GM12878 (cell line): ENCODE measurements at regions not wholly inside any gene's neighbourhood (a gene's known extent, or its start where the extent isn't known, plus 50 kb on each side); places are given as distances from the start of the nearest gene placed in this dataset.

ENCODE experiments used
- ATAC-seq: fragments of 200-7000 bp; cut with Tn5 transposase; 3 replicates; pipeline ENCODE4 v1.9.1; 2020; ENCODE audit warnings: mild to moderate bottlenecking, moderate library complexity
- BruUV-seq: library from RNA; stranded (reverse); fragments of 400-500 nt; replicated peaks from 2 replicates; lab custom pipeline; 2021; lab: Mats Ljungman, UMichigan
- CTCF ChIA-PET: fragments of 300-600 bp; sonication (Branson Sonifier 250); formaldehyde crosslinking; extraction: SDS; loops from one replicate; lab custom pipeline; 2021; ENCODE audit warnings: inconsistent platforms; lab: Yijun Ruan, JAX
- POLR2A ChIA-PET: fragments of 350-600 bp; formaldehyde crosslinking; extraction: SDS; loops from one replicate; lab custom pipeline; 2021; ENCODE audit warnings: inconsistent platforms; lab: Charles Lee
- RAD21 ChIA-PET: fragments of 300-600 bp; sonication (Branson Sonifier 250); formaldehyde crosslinking; loops from one replicate; lab custom pipeline; 2023; ENCODE audit warnings: antibody characterized with exemption; ENCODE audit not compliant: unreplicated experiment; lab: Charles Lee
- SMC1A ChIA-PET: fragments of 300-600 bp; sonication (Branson Sonifier 250); formaldehyde crosslinking; loops from one replicate; lab custom pipeline; 2023; ENCODE audit not compliant: unreplicated experiment, uncharacterized antibody; lab: Charles Lee
- DNase-seq: peaks from one replicate; pipeline ENCODE4 v3.0.0-alpha.2; 2011; ENCODE audit warnings: low read depth, low spot score
- FAIRE-seq: peaks from 3 replicates; lab custom pipeline; 2011; peaks lifted over from hg19 to GRCh38; lab: Jason Lieb, UNC
- H2AFZ ChIP-seq: 2 replicates; pipeline ENCODE4 v1.6.0; 2011; ENCODE audit warnings: low read depth, low read length, control low read depth; ENCODE audit not compliant: control insufficient read depth
- H3K27ac ChIP-seq: 2 replicates; pipeline ENCODE4 v1.5.1; 2011; ENCODE audit warnings: control low read depth; ENCODE audit not compliant: control insufficient read depth, insufficient read depth
- H3K27me3 ChIP-seq, 2 experiments: replicated peaks in 1 of 2; 2 replicates each; pipeline versions ENCODE4 v1.6.0 to v1.6.1; 2011; ENCODE audit warnings: low read length in 1 of 2; ENCODE audit not compliant: control insufficient read depth in 2 of 2, insufficient read depth in 2 of 2
- H3K36me3 ChIP-seq, 2 experiments: 2 replicates each; pipeline ENCODE4 v1.5.1; 2011; ENCODE audit warnings: low read length in 1 of 2; ENCODE audit not compliant: control insufficient read depth in 2 of 2, insufficient read depth in 2 of 2
- H3K4me1 ChIP-seq: 2 replicates; pipeline ENCODE4 v1.6.1; 2011; ENCODE audit warnings: mild to moderate bottlenecking, low read length, moderate library complexity, mixed read lengths; ENCODE audit not compliant: control insufficient read depth, insufficient read depth
- H3K4me2 ChIP-seq: 2 replicates; pipeline ENCODE4 v1.6.0; 2011; ENCODE audit warnings: control low read depth; ENCODE audit not compliant: control insufficient read depth, insufficient read depth
- H3K4me3 ChIP-seq: fragments of 200-600 bp; sonication (generic); 2 replicates; pipeline ENCODE4 v1.5.1; 2016
- H3K79me2 ChIP-seq: 2 replicates; pipeline ENCODE4 v1.6.0; 2011; ENCODE audit warnings: low read length; ENCODE audit not compliant: control insufficient read depth, insufficient read depth
- H3K9ac ChIP-seq: 2 replicates; pipeline ENCODE4 v1.8.0; 2011; ENCODE audit warnings: low read length, control low read depth, mixed read lengths; ENCODE audit not compliant: control insufficient read depth, insufficient read depth
- H3K9me3 ChIP-seq: replicated peaks from 3 replicates; pipeline ENCODE4 v1.5.1; 2011; ENCODE audit warnings: mild to moderate bottlenecking, low read length; ENCODE audit not compliant: control insufficient read depth, insufficient read depth
- H4K20me1 ChIP-seq: 2 replicates; pipeline ENCODE4 v1.6.0; 2011; ENCODE audit not compliant: control insufficient read depth, insufficient read depth
- BMI1 ChIP-seq: fragments of 450-650 bp; IDR thresholded peaks from 2 replicates; pipeline ENCODE4 v1.6.1; 2016; ENCODE audit warnings: mild to moderate bottlenecking, moderate library complexity, borderline replicate concordance
- BRCA1 ChIP-seq: IDR thresholded peaks from 2 replicates; pipeline ENCODE4 v1.6.1; 2011; ENCODE audit warnings: low read depth, low read length, improper control_type of control experiment
- EP300 ChIP-seq, 2 experiments: fragments of 150-350 bp in 1 of 2; IDR thresholded peaks; 2 replicates each; pipeline ENCODE4 v1.6.1; 2011 to 2012; ENCODE audit warnings: low read depth in 2 of 2, low read length in 2 of 2, borderline replicate concordance in 1 of 2, improper control_type of control experiment in 1 of 2, inconsistent platforms in 1 of 2; ENCODE audit not compliant: control insufficient read depth in 1 of 2
- JUNB ChIP-seq: IDR thresholded peaks from 2 replicates; pipeline ENCODE4 v1.6.1; 2016; ENCODE audit warnings: antibody characterized with exemption, mild to moderate bottlenecking
- MYC ChIP-seq: IDR thresholded peaks from 2 replicates; pipeline ENCODE4 v1.6.1; 2011; ENCODE audit warnings: mild to moderate bottlenecking, low read length, moderate library complexity, inconsistent platforms; ENCODE audit not compliant: insufficient read depth, insufficient replicate concordance, insufficient read length, severe bottlenecking
- NFYB ChIP-seq: IDR thresholded peaks from 2 replicates; pipeline ENCODE4 v1.6.1; 2011; ENCODE audit warnings: low read depth, mild to moderate bottlenecking, low read length, improper control_type of control experiment, moderate library complexity; ENCODE audit not compliant: insufficient read depth
- NR2C2 ChIP-seq: IDR thresholded peaks from 2 replicates; pipeline ENCODE4 v1.6.1; 2011; ENCODE audit warnings: borderline replicate concordance, low read depth; ENCODE audit not compliant: control insufficient read depth, insufficient read length
- PAX5 ChIP-seq: IDR thresholded peaks from 2 replicates; pipeline ENCODE4 v1.6.1; 2011; ENCODE audit warnings: low read depth, low read length, borderline replicate concordance
- SP1 ChIP-seq: IDR thresholded peaks from one replicate; pipeline ENCODE4 v1.6.1; 2011; ENCODE audit warnings: low read depth, low read length
- SUPT20H ChIP-seq: IDR thresholded peaks from 2 replicates; pipeline ENCODE4 v1.6.1; 2011; ENCODE audit warnings: low read depth, mild to moderate bottlenecking, low read length, moderate library complexity, borderline replicate concordance; ENCODE audit not compliant: control insufficient read depth
- TARDBP ChIP-seq: IDR thresholded peaks from 2 replicates; pipeline ENCODE4 v1.6.1; 2016; ENCODE audit warnings: borderline replicate concordance
- YY1 ChIP-seq: IDR thresholded peaks from 2 replicates; pipeline ENCODE4 v1.6.1; 2011; ENCODE audit warnings: low read depth, mild to moderate bottlenecking, low read length
- ZBTB4 ChIP-seq: fragments of 450-650 bp; formaldehyde crosslinking; IDR thresholded peaks from 2 replicates; pipeline ENCODE4 v1.4.0; 2022; ENCODE audit warnings: mild to moderate bottlenecking, moderate library complexity
- WGBS: methylation state at CpG from one replicate; pipeline ENCODE4 v1.1.6; 2016; ENCODE audit warnings: low lambda C conversion rate; ENCODE audit not compliant: insufficient replicate concordance, insufficient coverage; ENCODE audit errors: missing lambda C conversion rate; 5-methylcytosine and 5-hydroxymethylcytosine counted together
- in situ Hi-C: fragments of 300-500 bp; cut with MboI; formaldehyde crosslinking; loops from 9 replicates; pipeline ENCODE4 v1.14.3; 2018; ENCODE audit warnings: mixed read lengths
- intact Hi-C: fragments of 100-400 bp; cut with micrococcal nuclease; formaldehyde crosslinking; loops from one replicate; pipeline ENCODE4 v1.14.2; 2022; ENCODE audit not compliant: unreplicated experiment
- TF ChIP-seq, protein P1 (sequence below): fragments of 450-650 bp; IDR thresholded peaks from 2 replicates; pipeline ENCODE4 v1.6.1; 2016; ENCODE audit warnings: mild to moderate bottlenecking
- TF ChIP-seq, protein P2 (sequence below): fragments of 450-650 bp; IDR thresholded peaks from 2 replicates; pipeline ENCODE4 v1.6.1; 2017; ENCODE audit warnings: antibody characterized with exemption, mild to moderate bottlenecking, moderate library complexity
- TF ChIP-seq, protein P3 (sequence below): IDR thresholded peaks from 2 replicates; pipeline ENCODE4 v1.6.1; 2012; ENCODE audit warnings: low read depth, low read length, improper control_type of control experiment

- no peak for TF ChIP-seq TARDBP
- TF ChIP-seq, protein P1, sequence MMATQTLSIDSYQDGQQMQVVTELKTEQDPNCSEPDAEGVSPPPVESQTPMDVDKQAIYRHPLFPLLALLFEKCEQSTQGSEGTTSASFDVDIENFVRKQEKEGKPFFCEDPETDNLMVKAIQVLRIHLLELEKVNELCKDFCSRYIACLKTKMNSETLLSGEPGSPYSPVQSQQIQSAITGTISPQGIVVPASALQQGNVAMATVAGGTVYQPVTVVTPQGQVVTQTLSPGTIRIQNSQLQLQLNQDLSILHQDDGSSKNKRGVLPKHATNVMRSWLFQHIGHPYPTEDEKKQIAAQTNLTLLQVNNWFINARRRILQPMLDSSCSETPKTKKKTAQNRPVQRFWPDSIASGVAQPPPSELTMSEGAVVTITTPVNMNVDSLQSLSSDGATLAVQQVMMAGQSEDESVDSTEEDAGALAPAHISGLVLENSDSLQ: no peak
These were observed 1401.8 kb downstream of the FSCB start (continued) for GRCh38 chr14:43105305-43105704.

- FAIRE-seq (no peak), DNase-seq (no peak), ATAC-seq (no peak)
- BruUV-seq: no TSS peak
- no peak overlapping the region for H2AFZ ChIP-seq
- no peaks in the 10 kb centered on the region for H3K4me1 ChIP-seq
- H3K4me2 ChIP-seq: no peak overlapping the region
- no peaks in the 10 kb centered on the region for H3K9me3 ChIP-seq
- no peak overlapping the region for H3K4me3 ChIP-seq
- no peaks in the 10 kb centered on the region for H3K79me2 ChIP-seq
- H3K27ac ChIP-seq: no peak overlapping the region
- H3K27me3 ChIP-seq: no peaks in the 10 kb centered on the region
- H3K36me3 ChIP-seq: no peaks in the 10 kb centered on the region
- CTCF ChIA-PET: no interaction called here
- H3K9ac ChIP-seq: no peak overlapping the region
- POLR2A ChIA-PET: no interaction called here
- intact Hi-C loops (no loop called here), in situ Hi-C loops (no loop called here)
- RAD21 ChIA-PET: no interaction called here
- SMC1A ChIA-PET: no interaction called here
- no peaks in the 10 kb centered on the region for H4K20me1 ChIP-seq
- 0% methylated on average over 1 of the region's 1 CpG for WGBS
- TF ChIP-seq, protein P2, sequence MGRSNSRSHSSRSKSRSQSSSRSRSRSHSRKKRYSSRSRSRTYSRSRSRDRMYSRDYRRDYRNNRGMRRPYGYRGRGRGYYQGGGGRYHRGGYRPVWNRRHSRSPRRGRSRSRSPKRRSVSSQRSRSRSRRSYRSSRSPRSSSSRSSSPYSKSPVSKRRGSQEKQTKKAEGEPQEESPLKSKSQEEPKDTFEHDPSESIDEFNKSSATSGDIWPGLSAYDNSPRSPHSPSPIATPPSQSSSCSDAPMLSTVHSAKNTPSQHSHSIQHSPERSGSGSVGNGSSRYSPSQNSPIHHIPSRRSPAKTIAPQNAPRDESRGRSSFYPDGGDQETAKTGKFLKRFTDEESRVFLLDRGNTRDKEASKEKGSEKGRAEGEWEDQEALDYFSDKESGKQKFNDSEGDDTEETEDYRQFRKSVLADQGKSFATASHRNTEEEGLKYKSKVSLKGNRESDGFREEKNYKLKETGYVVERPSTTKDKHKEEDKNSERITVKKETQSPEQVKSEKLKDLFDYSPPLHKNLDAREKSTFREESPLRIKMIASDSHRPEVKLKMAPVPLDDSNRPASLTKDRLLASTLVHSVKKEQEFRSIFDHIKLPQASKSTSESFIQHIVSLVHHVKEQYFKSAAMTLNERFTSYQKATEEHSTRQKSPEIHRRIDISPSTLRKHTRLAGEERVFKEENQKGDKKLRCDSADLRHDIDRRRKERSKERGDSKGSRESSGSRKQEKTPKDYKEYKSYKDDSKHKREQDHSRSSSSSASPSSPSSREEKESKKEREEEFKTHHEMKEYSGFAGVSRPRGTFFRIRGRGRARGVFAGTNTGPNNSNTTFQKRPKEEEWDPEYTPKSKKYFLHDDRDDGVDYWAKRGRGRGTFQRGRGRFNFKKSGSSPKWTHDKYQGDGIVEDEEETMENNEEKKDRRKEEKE: no peak
- TF ChIP-seq NFYB (no peak), EP300 (IDR thresholded peaks at IDR 0.05; ENCODE audit: borderline replicate concordance in 1 of 2, control insufficient read depth in 1 of 2, low read depth in 2 of 2, low read length in 2 of 2) (no peak), YY1 (no peak), NR2C2 (no peak), SUPT20H (no peak), BRCA1 (no peak), JUNB (no peak), PAX5 (no peak), SP1 (no peak), MYC (no peak), BMI1 (no peak), ZBTB4 (no peak)
- TF ChIP-seq, protein P3, sequence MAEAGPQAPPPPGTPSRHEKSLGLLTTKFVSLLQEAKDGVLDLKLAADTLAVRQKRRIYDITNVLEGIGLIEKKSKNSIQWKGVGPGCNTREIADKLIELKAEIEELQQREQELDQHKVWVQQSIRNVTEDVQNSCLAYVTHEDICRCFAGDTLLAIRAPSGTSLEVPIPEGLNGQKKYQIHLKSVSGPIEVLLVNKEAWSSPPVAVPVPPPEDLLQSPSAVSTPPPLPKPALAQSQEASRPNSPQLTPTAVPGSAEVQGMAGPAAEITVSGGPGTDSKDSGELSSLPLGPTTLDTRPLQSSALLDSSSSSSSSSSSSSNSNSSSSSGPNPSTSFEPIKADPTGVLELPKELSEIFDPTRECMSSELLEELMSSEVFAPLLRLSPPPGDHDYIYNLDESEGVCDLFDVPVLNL: no peak
These were observed 1416.7 kb downstream of the FSCB start for GRCh38 chr14:43090380-43090779.
